G401.6 (cell line): ENCODE measurements at regions not wholly inside any gene's neighbourhood (a gene's known extent, or its start where the extent isn't known, plus 50 kb on each side); places are given as distances from the start of the nearest gene placed in this dataset.

Source experiments
- FAIRE-seq: peaks from 2 replicates; lab custom pipeline; 2012; peaks lifted over from hg19 to GRCh38; lab: Jason Lieb, UNC

DNA sequence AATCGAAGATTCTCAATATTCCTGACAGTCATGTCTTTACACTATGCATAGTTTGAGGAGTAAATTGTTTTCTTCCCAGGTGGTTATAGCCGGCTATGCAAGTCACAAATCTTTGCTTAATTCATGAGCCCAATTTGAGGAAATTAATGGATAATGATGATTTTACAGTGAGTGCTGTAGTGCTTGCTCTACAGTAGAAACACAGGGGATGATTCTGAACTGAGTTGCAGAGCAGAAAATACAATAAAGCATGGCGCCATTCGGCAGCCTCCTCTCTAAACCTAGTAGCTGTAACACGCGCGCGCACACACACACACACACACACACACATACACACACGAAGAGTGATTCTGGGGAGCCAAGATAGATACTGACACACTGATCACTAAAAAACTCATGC lies 181.7 kb upstream of the DPH6 start:
- no peak for FAIRE-seq

DNA sequence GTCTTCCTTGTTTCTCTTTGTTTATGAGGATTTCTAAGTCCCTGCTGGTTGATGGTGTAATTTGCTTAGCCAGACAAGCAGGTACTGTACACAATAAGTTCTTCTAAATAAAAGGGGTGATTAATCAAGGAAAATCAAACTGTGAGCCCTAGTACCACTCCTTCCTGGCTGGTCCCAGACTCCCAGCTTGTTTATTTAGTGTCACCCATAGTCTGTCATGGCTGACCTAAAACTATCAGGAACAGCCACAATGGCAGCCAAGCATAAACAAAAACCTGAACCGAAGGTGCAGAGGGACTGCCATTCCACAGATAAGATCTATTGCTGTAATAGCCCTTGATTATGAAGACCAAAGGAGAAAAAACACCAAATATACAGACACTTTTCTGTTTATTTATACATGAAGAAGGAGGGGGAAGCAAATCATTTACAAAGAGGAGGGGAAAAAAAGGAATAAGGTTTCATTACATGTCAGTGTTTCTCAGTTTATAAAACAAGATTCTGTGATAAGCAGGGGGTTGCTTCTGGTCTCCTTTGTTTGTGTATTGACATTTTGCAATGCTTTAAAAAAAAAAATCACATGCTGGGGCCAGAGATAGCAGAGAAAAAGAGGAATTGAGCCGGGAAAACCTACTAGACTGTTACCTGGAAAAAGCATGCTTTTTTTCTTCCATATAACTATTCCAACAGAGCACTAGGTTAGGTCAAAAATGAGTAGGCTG lies 182.4 kb upstream of the DPH6 start:
- no peak for FAIRE-seq

GRCh38 chr15:35736150-35736549 lies 190.2 kb upstream of the DPH6 start:
- no peak for FAIRE-seq

GRCh38 chr15:35737441-35737840 lies 191.5 kb upstream of the DPH6 start:
- FAIRE-seq, result no peak

DNA sequence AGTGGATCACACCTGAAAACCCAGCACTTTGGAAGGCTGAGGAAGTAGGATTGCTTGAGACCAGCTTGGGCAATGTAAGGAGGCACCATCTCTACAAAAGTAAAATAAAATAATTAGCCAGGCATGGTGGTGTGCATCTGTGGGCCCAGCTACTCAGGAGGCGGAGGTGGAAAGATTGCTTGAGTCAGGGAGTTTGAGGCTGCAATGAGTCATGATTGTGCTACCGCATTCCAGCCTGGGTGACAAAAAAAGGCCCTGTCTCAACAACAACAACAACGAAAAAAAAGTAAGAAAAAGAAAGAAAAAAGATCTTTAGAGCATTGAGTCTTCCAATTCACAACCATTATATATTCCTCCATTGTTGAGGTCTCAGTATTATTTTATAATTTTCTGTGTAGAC lies 192.4 kb upstream of the DPH6 start:
- FAIRE-seq, result no peak

- FAIRE-seq, result no peak
Observed at GRCh38 chr15:35740761-35741160, 194.8 kb upstream of the DPH6 start.

- no peak for FAIRE-seq
Observed at GRCh38 chr15:35741395-35741794, 195.4 kb upstream of the DPH6 start.

- FAIRE-seq, result no peak
Observed at GRCh38 chr15:35741881-35742280, 195.9 kb upstream of the DPH6 start.

GRCh38 chr15:35743321-35743720 lies 197.4 kb upstream of the DPH6 start:
- FAIRE-seq, result no peak

- no peak for FAIRE-seq
Observed at GRCh38 chr15:35746121-35746520, 200.2 kb upstream of the DPH6 start.

DNA sequence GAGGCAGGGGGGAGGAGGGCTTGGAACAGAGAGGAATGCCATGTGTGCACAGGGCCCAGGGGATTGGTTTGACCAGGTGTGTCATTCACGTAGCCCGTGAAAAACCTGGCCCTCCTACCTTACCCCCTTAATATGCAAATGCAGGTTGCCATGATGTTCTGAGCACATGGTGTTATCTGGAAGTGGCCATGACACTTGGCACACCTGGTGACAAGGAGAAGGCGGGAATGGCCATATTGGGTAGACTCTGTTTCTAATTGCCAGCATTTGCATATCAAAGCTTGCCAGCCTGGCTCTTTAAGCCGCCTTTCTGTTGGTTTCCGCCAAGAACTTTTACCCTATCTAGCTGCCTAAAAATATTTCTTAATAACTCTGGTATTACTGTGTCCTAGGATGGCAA lies 202.1 kb upstream of the DPH6 start:
- FAIRE-seq, result no peak

GRCh38 chr15:35750051-35750450 lies 204.1 kb upstream of the DPH6 start:
- FAIRE-seq, result peak; percentile 44

DNA sequence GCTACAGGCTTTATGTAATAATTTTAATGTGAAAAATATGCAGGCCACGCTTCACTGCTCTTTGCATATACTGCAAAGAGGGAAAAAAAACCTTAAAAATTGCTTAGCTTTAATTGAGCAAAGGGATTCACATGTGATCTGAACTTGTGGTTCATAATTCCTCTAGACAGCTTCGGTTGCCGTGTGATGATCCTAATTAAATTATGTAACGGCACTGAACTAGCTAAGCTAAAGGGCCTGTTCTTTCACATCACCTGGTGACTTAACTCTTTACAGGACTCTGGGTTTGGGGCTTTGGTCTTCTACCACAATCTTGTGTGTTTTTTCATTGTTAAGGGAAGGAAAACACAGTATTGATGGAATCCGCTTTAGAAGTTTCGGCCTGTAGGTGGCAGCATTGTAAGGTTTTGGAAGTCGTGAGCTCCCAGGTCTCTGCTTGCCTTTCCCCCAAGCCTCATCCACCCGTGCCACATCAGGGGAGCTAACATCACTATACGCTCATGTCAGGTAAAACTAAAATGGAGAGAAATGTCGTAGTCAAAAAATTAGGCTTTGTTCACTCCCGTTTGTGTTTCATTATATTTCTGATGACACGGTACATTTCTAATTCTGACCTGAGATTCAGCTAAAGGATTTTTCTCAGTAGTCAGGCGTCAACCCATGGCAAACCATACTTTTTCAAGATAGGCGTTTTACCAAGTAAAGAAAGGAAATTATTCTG lies 205.6 kb upstream of the DPH6 start:
- peak; percentile 93 for FAIRE-seq

DNA sequence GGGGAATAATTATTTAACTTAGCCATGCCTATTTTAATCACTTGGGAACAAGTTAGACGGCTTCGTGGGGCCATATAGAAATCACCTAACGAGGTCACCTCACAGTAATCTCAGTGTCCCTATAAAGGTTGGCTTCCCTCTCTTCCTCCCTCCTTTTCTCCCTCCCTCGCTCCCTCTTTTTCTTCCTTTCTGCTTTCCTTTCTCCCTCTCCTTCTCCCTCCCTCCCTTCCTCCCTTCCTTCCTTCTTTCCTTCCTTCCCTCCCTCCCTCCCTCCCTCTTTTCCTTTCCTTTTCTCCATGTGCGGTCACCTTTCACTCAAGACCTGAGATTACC lies 206.1 kb upstream of the DPH6 start:
- FAIRE-seq, result no peak

DNA sequence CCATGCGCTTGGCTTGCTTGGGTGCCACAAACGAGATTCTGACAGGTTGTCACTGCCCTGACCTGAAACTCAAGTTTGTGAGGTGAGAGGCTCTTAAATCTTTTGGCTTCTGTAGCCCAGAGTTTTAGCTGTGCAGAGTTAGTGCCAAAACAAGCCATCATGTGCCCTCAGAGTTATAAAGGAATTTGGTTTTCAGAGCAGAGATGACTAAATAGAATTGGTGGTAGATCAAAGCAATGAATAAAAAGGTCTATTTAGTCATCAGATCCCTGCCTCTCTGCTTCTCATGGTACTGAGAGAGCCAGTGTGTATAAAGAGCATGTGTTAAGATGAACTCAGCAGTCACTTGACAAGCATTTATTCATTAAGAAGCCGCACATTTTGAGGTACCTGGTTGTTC lies 207.5 kb upstream of the DPH6 start:
- FAIRE-seq, result no peak

DNA sequence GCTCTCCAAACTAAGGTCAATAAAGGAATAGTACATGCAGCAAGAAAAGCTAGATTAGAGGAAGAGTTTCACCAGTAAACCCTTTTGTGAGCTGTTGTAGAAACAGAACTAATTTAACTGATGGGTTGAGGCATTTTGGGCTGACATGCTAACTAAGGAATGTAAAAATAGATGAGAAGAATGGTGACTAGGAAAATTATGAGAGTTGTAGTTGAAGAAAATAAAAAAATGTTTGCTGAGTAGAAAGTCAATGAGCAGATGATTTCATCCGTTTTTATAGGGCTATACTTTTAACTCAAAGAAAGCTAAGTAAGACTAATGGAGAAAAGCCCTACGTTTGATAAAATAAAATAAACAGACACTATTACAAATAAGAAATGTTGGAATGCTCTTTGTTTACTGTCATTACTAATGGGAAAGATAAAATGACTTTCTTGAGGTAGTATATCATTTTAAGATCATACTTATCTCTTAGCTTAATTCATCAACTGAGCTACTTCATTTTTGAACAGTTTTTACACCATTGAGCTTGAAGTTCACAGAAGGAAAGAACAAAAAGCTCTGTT lies 209.4 kb upstream of the DPH6 start:
- FAIRE-seq, result no peak

GRCh38 chr15:35756623-35757022 lies 210.7 kb upstream of the DPH6 start:
- FAIRE-seq, result no peak

GRCh38 chr15:35757361-35757760 lies 211.4 kb upstream of the DPH6 start:
- FAIRE-seq, result no peak

- FAIRE-seq, result no peak
Observed at GRCh38 chr15:35757765-35758164, 211.8 kb upstream of the DPH6 start.

DNA sequence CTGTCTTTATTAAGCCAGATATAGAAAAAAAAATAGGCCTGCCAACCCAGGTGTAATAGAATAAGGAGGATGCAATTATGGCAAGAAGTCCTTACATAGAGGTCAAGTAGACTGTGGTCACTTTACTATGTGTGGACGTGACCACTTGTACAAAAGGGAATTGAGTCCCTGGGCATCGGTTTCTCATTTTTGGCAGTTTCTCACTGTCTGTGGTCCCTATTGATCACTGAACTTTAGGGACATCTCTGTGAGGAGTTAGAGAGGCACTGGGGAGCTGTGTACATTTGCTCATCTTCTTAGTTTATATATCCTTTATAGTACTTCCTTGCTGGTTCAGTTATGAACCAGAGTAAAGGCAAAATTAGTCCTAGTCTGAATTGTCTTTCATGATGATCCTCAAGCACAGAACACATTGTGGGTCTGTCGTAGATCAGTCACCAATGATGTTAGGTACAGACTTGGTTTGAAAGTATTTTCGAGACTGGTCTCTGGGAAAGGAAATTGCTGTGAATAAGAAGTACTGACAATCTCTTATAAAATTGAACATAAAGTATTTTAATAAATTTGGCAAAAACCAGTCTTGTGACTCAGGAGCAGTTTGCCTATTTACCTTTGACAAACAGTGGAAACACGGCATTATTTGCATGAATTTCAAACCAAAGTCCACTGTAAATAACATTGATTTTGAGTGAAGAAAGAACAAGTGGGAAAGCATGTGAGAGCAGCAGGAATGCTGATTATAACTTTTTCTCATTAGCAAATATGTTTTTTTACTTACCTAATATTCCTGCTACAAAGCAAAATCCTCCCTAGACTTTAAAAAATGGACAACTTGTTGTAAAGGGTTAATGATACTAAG lies 218.9 kb upstream of the DPH6 start:
- FAIRE-seq, result no peak

- FAIRE-seq, result no peak
Observed at GRCh38 chr15:35768949-35769348, 223.0 kb upstream of the DPH6 start.

- FAIRE-seq, result no peak
Observed at GRCh38 chr15:35769656-35770055, 223.7 kb upstream of the DPH6 start.
